ENCODE measurements at regions not wholly inside any gene's neighbourhood (a gene's known extent, or its start where the extent isn't known, plus 50 kb on each side); places are given as distances from the start of the nearest gene placed in this dataset.

- peaks cover 0 to 5% of the 10 kb centered on the region in 2 donors for H3K4me1 ChIP-seq (ENCODE audit: control insufficient read depth in 1 of 2, insufficient read depth in 2 of 2, low read length in 2 of 2)
- H2AFZ ChIP-seq (ENCODE audit: insufficient read depth, low read depth, low read length, poor library complexity, severe bottlenecking), result no peak overlapping the region
- TF ChIP-seq CTCF (IDR thresholded peaks at IDR 0.05), result no peak
- WGBS (ENCODE audit: insufficient coverage), result 98% methylated on average over 6 of the region's 7 CpGs
- H3K9ac ChIP-seq (ENCODE audit: insufficient read depth, low read length, poor library complexity, severe bottlenecking), result no peak overlapping the region
- H3K36me3 ChIP-seq (replicated peaks in 1 of 2; ENCODE audit: control insufficient read depth in 1 of 2, insufficient read depth in 2 of 2, low read length in 2 of 2), result no peaks in the 10 kb centered on the region
- H3K27me3 Mint-ChIP-seq (ENCODE audit: low read depth in 3 of 3), result no peaks in the 10 kb centered on the region
- H3K79me2 ChIP-seq (ENCODE audit: insufficient read depth, low read length), result no peaks in the 10 kb centered on the region
- H3K4me1 Mint-ChIP-seq, result peaks cover 8% of the 10 kb centered on the region
- H3K9me3 ChIP-seq (replicated peaks in 1 of 2; ENCODE audit: control insufficient read depth in 1 of 2, insufficient read depth in 1 of 2, low read length in 2 of 2), result no peaks in the 10 kb centered on the region
- no peak overlapping the region for H3K27ac ChIP-seq (ENCODE audit: low read depth in 1 of 2, low read length in 2 of 2)
- no peak for DNase-seq
- H3K27me3 ChIP-seq (ENCODE audit: control insufficient read depth in 2 of 2, insufficient read depth in 2 of 2, low read length in 2 of 2), result no peaks in the 10 kb centered on the region
- intact Hi-C loops (cut with micrococcal nuclease), result no loop called here
- no peak overlapping the region for H3K4me3 ChIP-seq (replicated peaks in 1 of 3; ENCODE audit: low read depth in 2 of 3, low read length in 3 of 3)
- H3K36me3 Mint-ChIP-seq, result peaks cover 0 to 3% of the 10 kb centered on the region in 2 donors
- no peak overlapping the region for H3K4me2 ChIP-seq (replicated peaks; ENCODE audit: extremely low read depth, low read length, poor library complexity, severe bottlenecking)
- H4K20me1 ChIP-seq (ENCODE audit: insufficient read depth, low read length), result no peaks in the 10 kb centered on the region
- H3K9me3 Mint-ChIP-seq, result no peaks in the 10 kb centered on the region
- H3K4me3 Mint-ChIP-seq, result no peak overlapping the region
- peak overlapping the region in 1 of 7 donors; percentile 15 for H3K27ac Mint-ChIP-seq
These were observed 225.7 kb downstream of the TOMM20 start for GRCh38 chr1:234902774-234903547.

GRCh38 chr1:234901491-234902049 lies 227.1 kb downstream of the TOMM20 start:
- H3K36me3 Mint-ChIP-seq, result no peaks in the 10 kb centered on the region
- Histone ChIP-seq H3K4me2 (replicated peaks; ENCODE audit: extremely low read depth, low read length, poor library complexity, severe bottlenecking) (no peak overlapping the region), H3K9ac (ENCODE audit: insufficient read depth, low read length, poor library complexity, severe bottlenecking) (no peak overlapping the region), H4K20me1 (ENCODE audit: insufficient read depth, low read length) (no peaks in the 10 kb centered on the region), H2AFZ (ENCODE audit: insufficient read depth, low read depth, low read length, poor library complexity, severe bottlenecking) (no peak overlapping the region), H3K79me2 (ENCODE audit: insufficient read depth, low read length) (no peaks in the 10 kb centered on the region), H3K36me3 (replicated peaks in 1 of 2; ENCODE audit: control insufficient read depth in 1 of 2, insufficient read depth in 2 of 2, low read length in 2 of 2) (no peaks in the 10 kb centered on the region), H3K27me3 (ENCODE audit: control insufficient read depth in 2 of 2, insufficient read depth in 2 of 2, low read length in 2 of 2) (no peaks in the 10 kb centered on the region), H3K4me3 (replicated peaks in 1 of 3; ENCODE audit: low read depth in 2 of 3, low read length in 3 of 3) (no peak overlapping the region), H3K27ac (ENCODE audit: low read depth in 1 of 2, low read length in 2 of 2) (no peak overlapping the region), H3K4me1 (ENCODE audit: control insufficient read depth in 1 of 2, insufficient read depth in 2 of 2, low read length in 2 of 2) (peaks cover 0 to 2% of the 10 kb centered on the region in 2 donors), H3K9me3 (replicated peaks in 1 of 2; ENCODE audit: control insufficient read depth in 1 of 2, insufficient read depth in 1 of 2, low read length in 2 of 2) (no peaks in the 10 kb centered on the region)
- no peak for DNase-seq
- no peak overlapping the region for H3K4me3 Mint-ChIP-seq
- WGBS (ENCODE audit: insufficient coverage), result no CpG with 5 or more reads among the region's 10 CpGs
- H3K27me3 Mint-ChIP-seq (ENCODE audit: low read depth in 3 of 3), result peaks cover 0 to 2% (median 0%) of the 10 kb centered on the region in 3 donors
- H3K4me1 Mint-ChIP-seq, result peaks cover 5% of the 10 kb centered on the region
- no peak overlapping the region for H3K27ac Mint-ChIP-seq
- TF ChIP-seq CTCF (IDR thresholded peaks at IDR 0.05), result no peak
- no peaks in the 10 kb centered on the region for H3K9me3 Mint-ChIP-seq
- intact Hi-C loops (cut with micrococcal nuclease), result no loop called here

Measured in CD14-positive monocyte (primary cell).